CD4-positive, alpha-beta T cell (primary cell): ENCODE measurements at regions not wholly inside any gene's neighbourhood (a gene's known extent, or its start where the extent isn't known, plus 50 kb on each side); places are given as distances from the start of the nearest gene placed in this dataset.

Source experiments
- ATAC-seq: fragments of 200-7000 bp; cut with Tn5 transposase; one replicate; pipeline ENCODE4 v1.10.0; 2022; ENCODE audit warnings: mild to moderate bottlenecking; ENCODE audit not compliant: poor library complexity
- CTCF ChIA-PET: fragments of 350-600 bp; sonication (Branson Sonifier 250); formaldehyde crosslinking; loops from one replicate; lab custom pipeline; 2021; ENCODE audit warnings: antibody characterized with exemption, inconsistent platforms; lab: Charles Lee
- POLR2A ChIA-PET: fragments of 350-600 bp; sonication (Branson Sonifier 250); formaldehyde crosslinking; loops from one replicate; lab custom pipeline; 2021; ENCODE audit warnings: antibody characterized with exemption, inconsistent platforms; lab: Charles Lee
- DNase-seq, 14 experiments: peaks; one replicate each; pipeline ENCODE4 v3.0.0-alpha.2; 2013 to 2020; ENCODE audit warnings: mixed read lengths in 2 of 14
- H3K27ac ChIP-seq, 2 donors: one replicate each; pipeline versions ENCODE4 v1.5.1 to v1.7.0; 2013; ENCODE audit warnings: low read length in 2 of 2, low read depth in 1 of 2, mild to moderate bottlenecking in 1 of 2
- H3K27me3 ChIP-seq, 2 experiments: 1 replicate in 1 of 2; 2 replicates in 1 of 2; pipeline versions ENCODE4 v1.6.1 to v1.7.0; 2013; ENCODE audit warnings: low read length in 2 of 2, control low read depth in 1 of 2, mild to moderate bottlenecking in 1 of 2, moderate library complexity in 1 of 2; ENCODE audit not compliant: insufficient read depth in 2 of 2, control insufficient read depth in 1 of 2
- H3K36me3 ChIP-seq: one replicate; pipeline ENCODE4 v1.6.1; 2013; ENCODE audit warnings: low read length, control low read depth; ENCODE audit not compliant: insufficient read depth
- H3K4me1 ChIP-seq: one replicate; pipeline ENCODE4 v1.6.1; 2013; ENCODE audit warnings: low read length, control low read depth; ENCODE audit not compliant: insufficient read depth
- H3K4me3 ChIP-seq: one replicate; pipeline ENCODE4 v1.5.1; 2013; ENCODE audit warnings: mild to moderate bottlenecking, low read length, moderate library complexity
- H3K9me3 ChIP-seq, 2 experiments: 1 replicate in 1 of 2; 2 replicates in 1 of 2; pipeline versions ENCODE4 v1.6.1 to v1.7.0; 2013; ENCODE audit warnings: low read length in 2 of 2, mild to moderate bottlenecking in 2 of 2, control low read depth in 1 of 2, moderate library complexity in 1 of 2; ENCODE audit not compliant: control insufficient read depth in 1 of 2, insufficient read depth in 1 of 2
- H3K27ac Mint-ChIP-seq: one replicate; pipeline ENCODE4 v1.8.0; 2020; ENCODE audit warnings: mixed read lengths
- H3K27me3 Mint-ChIP-seq: one replicate; pipeline ENCODE4 v1.8.0; 2021; ENCODE audit warnings: mixed read lengths
- H3K36me3 Mint-ChIP-seq: one replicate; pipeline ENCODE4 v1.8.0; 2021; ENCODE audit warnings: low read depth, mixed read lengths
- H3K4me1 Mint-ChIP-seq: one replicate; pipeline ENCODE4 v1.8.0; 2021; ENCODE audit warnings: low read depth, mixed read lengths
- H3K4me3 Mint-ChIP-seq: one replicate; pipeline ENCODE4 v1.8.0; 2020; ENCODE audit warnings: mild to moderate bottlenecking, mixed read lengths
- H3K9me3 Mint-ChIP-seq: one replicate; pipeline ENCODE4 v1.8.0; 2020; ENCODE audit warnings: mixed read lengths
- intact Hi-C, 2 experiments: fragments of 100-400 bp; cut with DNase I in 1 of 2; cut with micrococcal nuclease in 1 of 2; formaldehyde crosslinking; loops; one replicate each; pipeline versions ENCODE4 v1.15.1 to v1.9.0; 2023 to 2025; cut with DNase I, micrococcal nuclease
- TF ChIP-seq, protein P1 (sequence below): fragments of 200-600 bp; IDR thresholded peaks from one replicate; pipeline ENCODE4 v1.8.0; 2022; ENCODE audit warnings: antibody characterized with exemption, mild to moderate bottlenecking

GRCh38 chr5:167564275-167564674 is 727.2 kb upstream of the WWC1 start:
- ChIA-PET CTCF (no interaction called here), POLR2A (no interaction called here)
- TF ChIP-seq, protein P1, sequence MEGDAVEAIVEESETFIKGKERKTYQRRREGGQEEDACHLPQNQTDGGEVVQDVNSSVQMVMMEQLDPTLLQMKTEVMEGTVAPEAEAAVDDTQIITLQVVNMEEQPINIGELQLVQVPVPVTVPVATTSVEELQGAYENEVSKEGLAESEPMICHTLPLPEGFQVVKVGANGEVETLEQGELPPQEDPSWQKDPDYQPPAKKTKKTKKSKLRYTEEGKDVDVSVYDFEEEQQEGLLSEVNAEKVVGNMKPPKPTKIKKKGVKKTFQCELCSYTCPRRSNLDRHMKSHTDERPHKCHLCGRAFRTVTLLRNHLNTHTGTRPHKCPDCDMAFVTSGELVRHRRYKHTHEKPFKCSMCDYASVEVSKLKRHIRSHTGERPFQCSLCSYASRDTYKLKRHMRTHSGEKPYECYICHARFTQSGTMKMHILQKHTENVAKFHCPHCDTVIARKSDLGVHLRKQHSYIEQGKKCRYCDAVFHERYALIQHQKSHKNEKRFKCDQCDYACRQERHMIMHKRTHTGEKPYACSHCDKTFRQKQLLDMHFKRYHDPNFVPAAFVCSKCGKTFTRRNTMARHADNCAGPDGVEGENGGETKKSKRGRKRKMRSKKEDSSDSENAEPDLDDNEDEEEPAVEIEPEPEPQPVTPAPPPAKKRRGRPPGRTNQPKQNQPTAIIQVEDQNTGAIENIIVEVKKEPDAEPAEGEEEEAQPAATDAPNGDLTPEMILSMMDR: no peak
- intact Hi-C loops: no loop called here
- H3K4me1 ChIP-seq: no peaks in the 10 kb centered on the region
- H3K27me3 Mint-ChIP-seq: peaks cover 7% of the 10 kb centered on the region
- ATAC-seq (no peak), DNase-seq (no peak)
- H3K4me1 Mint-ChIP-seq: no peaks in the 10 kb centered on the region
- H3K9me3 ChIP-seq: no peaks in the 10 kb centered on the region
- no peak overlapping the region for H3K4me3 ChIP-seq
- H3K36me3 ChIP-seq: no peaks in the 10 kb centered on the region
- no peaks in the 10 kb centered on the region for H3K36me3 Mint-ChIP-seq
- H3K27ac ChIP-seq: no peak overlapping the region
- H3K4me3 Mint-ChIP-seq: no peak overlapping the region
- no peaks in the 10 kb centered on the region for H3K27me3 ChIP-seq
- H3K27ac Mint-ChIP-seq: no peak overlapping the region
- peaks cover 12% of the 10 kb centered on the region for H3K9me3 Mint-ChIP-seq

DNA sequence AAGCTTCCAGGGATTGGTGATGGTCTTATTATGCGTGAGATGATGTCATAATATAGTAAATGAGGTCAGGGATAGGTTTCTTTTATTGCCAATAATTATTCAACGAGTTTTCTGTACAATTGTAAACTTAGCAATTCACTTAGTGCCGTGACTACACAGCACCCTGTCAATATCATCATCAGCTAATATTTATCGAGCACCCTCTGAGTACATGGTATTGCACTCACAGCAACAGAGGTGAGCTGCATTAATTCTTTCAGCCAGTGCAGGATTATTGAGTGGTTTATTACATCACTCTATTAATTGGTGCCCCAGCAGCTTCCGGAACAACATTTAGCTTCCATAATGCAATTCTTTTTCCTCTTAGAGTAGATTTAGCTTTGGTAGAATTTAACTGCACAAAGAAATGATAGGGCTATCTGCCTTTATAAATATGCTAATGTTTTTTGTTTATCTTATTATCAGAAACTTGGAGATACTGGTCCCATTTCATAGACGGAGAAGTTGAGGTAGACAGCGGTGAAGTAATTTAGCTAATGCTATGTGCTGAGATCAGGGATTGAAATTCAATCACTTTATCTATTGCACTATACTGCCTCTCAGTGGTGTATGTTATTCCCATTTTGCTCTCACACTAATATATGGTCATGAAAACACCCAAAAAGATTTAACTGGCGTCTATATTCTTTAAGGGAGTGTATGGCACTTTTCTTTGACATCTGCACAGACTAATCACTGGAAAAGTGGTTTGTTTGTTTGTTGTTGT is 726.1 kb upstream of the WWC1 start:
- no peaks in the 10 kb centered on the region for H3K36me3 Mint-ChIP-seq
- CTCF ChIA-PET: no interaction called here

GRCh38 chr5:167570431-167570830 is 721.0 kb upstream of the WWC1 start:
- Histone ChIP-seq H3K4me1 (no peaks in the 10 kb centered on the region), H3K27ac (no peak overlapping the region), H3K36me3 (no peaks in the 10 kb centered on the region), H3K27me3 (no peaks in the 10 kb centered on the region), H3K4me3 (no peak overlapping the region), H3K9me3 (no peaks in the 10 kb centered on the region)
- Mint-ChIP-seq H3K4me3 (no peak overlapping the region), H3K9me3 (peaks cover 5% of the 10 kb centered on the region), H3K4me1 (peaks cover 7% of the 10 kb centered on the region), H3K27ac (no peak overlapping the region), H3K27me3 (peaks cover 36% of the 10 kb centered on the region), H3K36me3 (no peaks in the 10 kb centered on the region)
- intact Hi-C loops: no loop called here
- CTCF ChIA-PET: no interaction called here
- POLR2A ChIA-PET: no interaction called here
- DNase-seq (no peak), ATAC-seq (no peak)
- TF ChIP-seq, protein P1: no peak

More for the DNA sequence above, 726.1 kb upstream of the WWC1 start:
- intact Hi-C loops: no loop called here
- no peak overlapping the region for H3K4me3 Mint-ChIP-seq
- POLR2A ChIA-PET: no interaction called here
- TF ChIP-seq, protein P1: no peak
- H3K9me3 Mint-ChIP-seq: peaks cover 9% of the 10 kb centered on the region
- H3K4me1 Mint-ChIP-seq: no peaks in the 10 kb centered on the region
- Histone ChIP-seq H3K27ac (no peak overlapping the region), H3K4me3 (no peak overlapping the region), H3K27me3 (no peaks in the 10 kb centered on the region), H3K36me3 (no peaks in the 10 kb centered on the region), H3K9me3 (no peaks in the 10 kb centered on the region), H3K4me1 (no peaks in the 10 kb centered on the region)
- no peak overlapping the region for H3K27ac Mint-ChIP-seq
- ATAC-seq (no peak), DNase-seq (no peak)
- H3K27me3 Mint-ChIP-seq: peaks cover 10% of the 10 kb centered on the region
